ENCODE measurements at regions not wholly inside any gene's neighbourhood (a gene's known extent, or its start where the extent isn't known, plus 50 kb on each side); places are given as distances from the start of the nearest gene placed in this dataset.

DNA sequence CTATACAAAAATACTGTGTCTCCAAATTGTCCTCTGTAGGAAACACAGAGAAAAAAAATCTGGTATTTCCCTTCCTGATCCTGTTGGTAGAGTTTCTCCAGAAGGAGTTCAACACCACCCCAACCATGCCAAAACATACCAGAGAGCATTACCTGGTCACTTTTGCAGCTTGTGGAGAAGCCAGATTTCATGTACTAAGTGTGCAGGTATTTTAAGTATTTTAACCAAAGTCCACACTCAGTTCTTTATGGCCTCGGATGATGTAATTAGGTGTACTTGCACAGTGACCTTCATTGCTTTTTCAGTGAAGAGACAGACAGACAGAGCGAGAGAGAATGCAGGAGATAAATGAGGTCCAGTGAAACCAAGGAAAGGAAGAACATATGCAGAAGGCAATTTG, 2046.8 kb upstream of the CDH9 start:
- TF ChIP-seq, protein P1, sequence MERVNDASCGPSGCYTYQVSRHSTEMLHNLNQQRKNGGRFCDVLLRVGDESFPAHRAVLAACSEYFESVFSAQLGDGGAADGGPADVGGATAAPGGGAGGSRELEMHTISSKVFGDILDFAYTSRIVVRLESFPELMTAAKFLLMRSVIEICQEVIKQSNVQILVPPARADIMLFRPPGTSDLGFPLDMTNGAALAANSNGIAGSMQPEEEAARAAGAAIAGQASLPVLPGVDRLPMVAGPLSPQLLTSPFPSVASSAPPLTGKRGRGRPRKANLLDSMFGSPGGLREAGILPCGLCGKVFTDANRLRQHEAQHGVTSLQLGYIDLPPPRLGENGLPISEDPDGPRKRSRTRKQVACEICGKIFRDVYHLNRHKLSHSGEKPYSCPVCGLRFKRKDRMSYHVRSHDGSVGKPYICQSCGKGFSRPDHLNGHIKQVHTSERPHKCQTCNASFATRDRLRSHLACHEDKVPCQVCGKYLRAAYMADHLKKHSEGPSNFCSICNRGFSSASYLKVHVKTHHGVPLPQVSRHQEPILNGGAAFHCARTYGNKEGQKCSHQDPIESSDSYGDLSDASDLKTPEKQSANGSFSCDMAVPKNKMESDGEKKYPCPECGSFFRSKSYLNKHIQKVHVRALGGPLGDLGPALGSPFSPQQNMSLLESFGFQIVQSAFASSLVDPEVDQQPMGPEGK (CRISPR knock-in tag; IDR thresholded peaks at IDR 0.05; ENCODE audit: borderline replicate concordance) = no peak
- TF ChIP-seq ZFP30 (CRISPR knock-in tag; IDR thresholded peaks at IDR 0.05) (no peak), TCF4 (CRISPR knock-in tag; IDR thresholded peaks at IDR 0.05; ENCODE audit: borderline replicate concordance) (no peak), BACH2 (CRISPR knock-in tag; IDR thresholded peaks at IDR 0.05; ENCODE audit: borderline replicate concordance) (no peak), ZNF70 (CRISPR knock-in tag; IDR thresholded peaks at IDR 0.05) (no peak), ZNF565 (CRISPR knock-in tag; conservative IDR thresholded peaks at IDR 0.05; ENCODE audit: low read depth) (no peak), ISL1 (CRISPR knock-in tag; IDR thresholded peaks at IDR 0.05) (no peak), ZC3H10 (CRISPR knock-in tag; IDR thresholded peaks at IDR 0.05) (no peak), PPARA (CRISPR knock-in tag; IDR thresholded peaks at IDR 0.05; ENCODE audit: borderline replicate concordance) (no peak), ZNF8 (CRISPR knock-in tag; IDR thresholded peaks at IDR 0.05) (no peak), OSR1 (CRISPR knock-in tag; IDR thresholded peaks at IDR 0.05) (no peak), ZFP3 (CRISPR knock-in tag; IDR thresholded peaks at IDR 0.05) (no peak), CSDC2 (CRISPR knock-in tag; IDR thresholded peaks at IDR 0.05) (no peak), RARB (CRISPR knock-in tag; IDR thresholded peaks at IDR 0.05) (no peak), SNAI2 (CRISPR knock-in tag; IDR thresholded peaks at IDR 0.05) (no peak), ESRRG (CRISPR knock-in tag; IDR thresholded peaks at IDR 0.05) (no peak)
- TF ChIP-seq, protein P2, sequence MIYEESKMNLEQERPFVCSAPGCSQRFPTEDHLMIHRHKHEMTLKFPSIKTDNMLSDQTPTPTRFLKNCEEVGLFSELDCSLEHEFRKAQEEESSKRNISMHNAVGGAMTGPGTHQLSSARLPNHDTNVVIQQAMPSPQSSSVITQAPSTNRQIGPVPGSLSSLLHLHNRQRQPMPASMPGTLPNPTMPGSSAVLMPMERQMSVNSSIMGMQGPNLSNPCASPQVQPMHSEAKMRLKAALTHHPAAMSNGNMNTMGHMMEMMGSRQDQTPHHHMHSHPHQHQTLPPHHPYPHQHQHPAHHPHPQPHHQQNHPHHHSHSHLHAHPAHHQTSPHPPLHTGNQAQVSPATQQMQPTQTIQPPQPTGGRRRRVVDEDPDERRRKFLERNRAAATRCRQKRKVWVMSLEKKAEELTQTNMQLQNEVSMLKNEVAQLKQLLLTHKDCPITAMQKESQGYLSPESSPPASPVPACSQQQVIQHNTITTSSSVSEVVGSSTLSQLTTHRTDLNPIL (CRISPR knock-in tag; IDR thresholded peaks at IDR 0.05; ENCODE audit: low read depth) = no peak
- TF ChIP-seq, protein P3, sequence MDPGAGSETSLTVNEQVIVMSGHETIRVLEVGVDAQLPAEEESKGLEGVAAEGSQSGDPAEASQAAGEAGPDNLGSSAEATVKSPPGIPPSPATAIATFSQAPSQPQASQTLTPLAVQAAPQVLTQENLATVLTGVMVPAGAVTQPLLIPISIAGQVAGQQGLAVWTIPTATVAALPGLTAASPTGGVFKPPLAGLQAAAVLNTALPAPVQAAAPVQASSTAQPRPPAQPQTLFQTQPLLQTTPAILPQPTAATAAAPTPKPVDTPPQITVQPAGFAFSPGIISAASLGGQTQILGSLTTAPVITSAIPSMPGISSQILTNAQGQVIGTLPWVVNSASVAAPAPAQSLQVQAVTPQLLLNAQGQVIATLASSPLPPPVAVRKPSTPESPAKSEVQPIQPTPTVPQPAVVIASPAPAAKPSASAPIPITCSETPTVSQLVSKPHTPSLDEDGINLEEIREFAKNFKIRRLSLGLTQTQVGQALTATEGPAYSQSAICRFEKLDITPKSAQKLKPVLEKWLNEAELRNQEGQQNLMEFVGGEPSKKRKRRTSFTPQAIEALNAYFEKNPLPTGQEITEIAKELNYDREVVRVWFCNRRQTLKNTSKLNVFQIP (CRISPR knock-in tag; IDR thresholded peaks at IDR 0.05; ENCODE audit: borderline replicate concordance, low read depth) = no peak
- TF ChIP-seq, protein P4, sequence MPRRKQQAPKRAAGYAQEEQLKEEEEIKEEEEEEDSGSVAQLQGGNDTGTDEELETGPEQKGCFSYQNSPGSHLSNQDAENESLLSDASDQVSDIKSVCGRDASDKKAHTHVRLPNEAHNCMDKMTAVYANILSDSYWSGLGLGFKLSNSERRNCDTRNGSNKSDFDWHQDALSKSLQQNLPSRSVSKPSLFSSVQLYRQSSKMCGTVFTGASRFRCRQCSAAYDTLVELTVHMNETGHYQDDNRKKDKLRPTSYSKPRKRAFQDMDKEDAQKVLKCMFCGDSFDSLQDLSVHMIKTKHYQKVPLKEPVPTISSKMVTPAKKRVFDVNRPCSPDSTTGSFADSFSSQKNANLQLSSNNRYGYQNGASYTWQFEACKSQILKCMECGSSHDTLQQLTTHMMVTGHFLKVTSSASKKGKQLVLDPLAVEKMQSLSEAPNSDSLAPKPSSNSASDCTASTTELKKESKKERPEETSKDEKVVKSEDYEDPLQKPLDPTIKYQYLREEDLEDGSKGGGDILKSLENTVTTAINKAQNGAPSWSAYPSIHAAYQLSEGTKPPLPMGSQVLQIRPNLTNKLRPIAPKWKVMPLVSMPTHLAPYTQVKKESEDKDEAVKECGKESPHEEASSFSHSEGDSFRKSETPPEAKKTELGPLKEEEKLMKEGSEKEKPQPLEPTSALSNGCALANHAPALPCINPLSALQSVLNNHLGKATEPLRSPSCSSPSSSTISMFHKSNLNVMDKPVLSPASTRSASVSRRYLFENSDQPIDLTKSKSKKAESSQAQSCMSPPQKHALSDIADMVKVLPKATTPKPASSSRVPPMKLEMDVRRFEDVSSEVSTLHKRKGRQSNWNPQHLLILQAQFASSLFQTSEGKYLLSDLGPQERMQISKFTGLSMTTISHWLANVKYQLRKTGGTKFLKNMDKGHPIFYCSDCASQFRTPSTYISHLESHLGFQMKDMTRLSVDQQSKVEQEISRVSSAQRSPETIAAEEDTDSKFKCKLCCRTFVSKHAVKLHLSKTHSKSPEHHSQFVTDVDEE (CRISPR knock-in tag; IDR thresholded peaks at IDR 0.05) = no peak
- TF ChIP-seq, protein P5, sequence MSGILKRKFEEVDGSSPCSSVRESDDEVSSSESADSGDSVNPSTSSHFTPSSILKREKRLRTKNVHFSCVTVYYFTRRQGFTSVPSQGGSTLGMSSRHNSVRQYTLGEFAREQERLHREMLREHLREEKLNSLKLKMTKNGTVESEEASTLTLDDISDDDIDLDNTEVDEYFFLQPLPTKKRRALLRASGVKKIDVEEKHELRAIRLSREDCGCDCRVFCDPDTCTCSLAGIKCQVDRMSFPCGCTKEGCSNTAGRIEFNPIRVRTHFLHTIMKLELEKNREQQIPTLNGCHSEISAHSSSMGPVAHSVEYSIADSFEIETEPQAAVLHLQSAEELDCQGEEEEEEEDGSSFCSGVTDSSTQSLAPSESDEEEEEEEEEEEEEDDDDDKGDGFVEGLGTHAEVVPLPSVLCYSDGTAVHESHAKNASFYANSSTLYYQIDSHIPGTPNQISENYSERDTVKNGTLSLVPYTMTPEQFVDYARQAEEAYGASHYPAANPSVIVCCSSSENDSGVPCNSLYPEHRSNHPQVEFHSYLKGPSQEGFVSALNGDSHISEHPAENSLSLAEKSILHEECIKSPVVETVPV (CRISPR knock-in tag; IDR thresholded peaks at IDR 0.05) = no peak
- ATAC-seq = no peak

DNA sequence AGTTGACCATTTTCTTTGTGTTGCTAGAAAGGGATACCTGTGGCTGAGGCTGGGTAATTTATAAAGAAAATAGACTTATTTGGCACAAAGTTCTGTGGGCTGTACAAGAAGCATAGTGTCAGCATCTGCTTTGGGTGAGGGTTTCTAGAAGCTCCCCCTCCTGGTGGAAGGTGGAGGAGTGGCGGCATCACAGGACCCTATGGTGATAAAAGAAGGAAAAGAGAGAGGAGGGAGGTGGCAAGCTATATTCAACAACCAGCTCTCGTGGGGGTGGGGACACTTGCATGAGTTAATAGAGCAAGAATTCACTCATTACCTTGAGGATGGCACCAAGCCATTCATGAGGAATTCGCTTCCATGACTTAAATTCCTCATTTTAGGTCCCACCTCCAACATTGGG, 2041.4 kb upstream of the CDH9 start:
- ATAC-seq = no peak
- TF ChIP-seq, protein P3 (CRISPR knock-in tag; IDR thresholded peaks at IDR 0.05; ENCODE audit: borderline replicate concordance, low read depth) = no peak
- TF ChIP-seq ARNTL (CRISPR knock-in tag; IDR thresholded peaks at IDR 0.05; ENCODE audit: borderline replicate concordance, low read depth) (no peak), TCF4 (CRISPR knock-in tag; IDR thresholded peaks at IDR 0.05; ENCODE audit: borderline replicate concordance) (no peak), ZC3H10 (CRISPR knock-in tag; IDR thresholded peaks at IDR 0.05) (no peak), ZFP30 (CRISPR knock-in tag; IDR thresholded peaks at IDR 0.05) (no peak), ZFP3 (CRISPR knock-in tag; IDR thresholded peaks at IDR 0.05) (no peak), CSDC2 (CRISPR knock-in tag; IDR thresholded peaks at IDR 0.05) (no peak), BACH2 (CRISPR knock-in tag; IDR thresholded peaks at IDR 0.05; ENCODE audit: borderline replicate concordance) (no peak), ISL1 (CRISPR knock-in tag; IDR thresholded peaks at IDR 0.05) (no peak), ZNF70 (CRISPR knock-in tag; IDR thresholded peaks at IDR 0.05) (no peak), OSR1 (CRISPR knock-in tag; IDR thresholded peaks at IDR 0.05) (no peak), TOX (CRISPR knock-in tag; IDR thresholded peaks at IDR 0.05; ENCODE audit: borderline replicate concordance) (no peak), ZNF8 (CRISPR knock-in tag; IDR thresholded peaks at IDR 0.05) (no peak)
- TF ChIP-seq, protein P5 (CRISPR knock-in tag; IDR thresholded peaks at IDR 0.05) = no peak
- TF ChIP-seq, protein P1 (CRISPR knock-in tag; IDR thresholded peaks at IDR 0.05; ENCODE audit: borderline replicate concordance) = no peak

Measured in SK-N-SH treated with all-trans-retinoic acid at 6 μM for 48 hours (cell line).